Gastrocnemius medialis (tissue), 4 donors: ENCODE measurements at regions not wholly inside any gene's neighbourhood (a gene's known extent, or its start where the extent isn't known, plus 50 kb on each side); places are given as distances from the start of the nearest gene placed in this dataset.

Source experiments
- ATAC-seq, 2 donors: fragments of 150-250 bp; one replicate each; pipeline ENCODE4 v1.9.1; 2016
- DNase-seq, 2 donors: peaks; one replicate each; pipeline ENCODE4 v3.0.0-alpha.2; 2019
- H3K27ac ChIP-seq, 4 donors: fragments of 200-600 bp; sonication (generic); 1 replicate in 1 of 4; 2 replicates in 3 of 4; pipeline ENCODE4 v1.5.1; 2016 to 2018; ENCODE audit warnings: mild to moderate bottlenecking in 2 of 4, moderate library complexity in 1 of 4
- H3K27me3 ChIP-seq, 3 donors: fragments of 200-600 bp; sonication (generic) in 2 of 3; 1 replicate in 1 of 3; 2 replicates in 2 of 3; pipeline versions ENCODE4 v1.5.1 to v1.6.0; 2016 to 2019; ENCODE audit warnings: mild to moderate bottlenecking in 1 of 3, moderate library complexity in 1 of 3
- H3K36me3 ChIP-seq, 2 donors: fragments of 200-600 bp; sonication (generic) in 1 of 2; one replicate each; pipeline ENCODE4 v1.5.1; 2017 to 2018
- H3K4me1 ChIP-seq, 2 donors: fragments of 200-600 bp; sonication (generic) in 1 of 2; one replicate each; pipeline ENCODE4 v1.5.1; 2016 to 2017; ENCODE audit warnings: mild to moderate bottlenecking in 2 of 2
- H3K4me3 ChIP-seq, 4 donors: fragments of 200-600 bp; sonication (generic) in 3 of 4; 1 replicate in 1 of 4; 2 replicates in 3 of 4; pipeline ENCODE4 v1.5.1; 2016 to 2019; ENCODE audit warnings: mild to moderate bottlenecking in 2 of 4
- H3K9me3 ChIP-seq, 3 donors: fragments of 200-600 bp; sonication (generic) in 2 of 3; 1 replicate in 1 of 3; 2 replicates in 2 of 3; pipeline ENCODE4 v1.5.1; 2016 to 2019
- POLR2A ChIP-seq, 2 donors: fragments of 450-650 bp; IDR thresholded peaks; one replicate each; pipeline ENCODE4 v1.6.1; 2017; ENCODE audit warnings: antibody characterized with exemption in 2 of 2, mild to moderate bottlenecking in 2 of 2, moderate library complexity in 2 of 2
- in situ Hi-C, 4 donors: fragments of 200-750 bp; cut with MboI; loops; one replicate each; pipeline versions ENCODE4 v1.15.0 to v1.8.0; 2017; ENCODE audit warnings: low sequenced_read_pairs in 4 of 4
- intact Hi-C: fragments of 100-400 bp; cut with DNase I; formaldehyde crosslinking; loops from one replicate; pipeline ENCODE4 v1.15.1; 2023; ENCODE audit warnings: low total_unique reads
- TF ChIP-seq, protein P1 (sequence below), 5 experiments: fragments of 450-650 bp in 3 of 5; fragments of 200-600 bp in 2 of 5; sonication (generic) in 2 of 5; IDR thresholded peaks in 4 of 5; conservative IDR thresholded peaks in 1 of 5; 1 replicate in 4 of 5; 2 replicates in 1 of 5; pipeline ENCODE4 v1.5.1; 2016 to 2019; ENCODE audit warnings: antibody characterized with exemption in 5 of 5, mild to moderate bottlenecking in 3 of 5, moderate library complexity in 3 of 5

DNA sequence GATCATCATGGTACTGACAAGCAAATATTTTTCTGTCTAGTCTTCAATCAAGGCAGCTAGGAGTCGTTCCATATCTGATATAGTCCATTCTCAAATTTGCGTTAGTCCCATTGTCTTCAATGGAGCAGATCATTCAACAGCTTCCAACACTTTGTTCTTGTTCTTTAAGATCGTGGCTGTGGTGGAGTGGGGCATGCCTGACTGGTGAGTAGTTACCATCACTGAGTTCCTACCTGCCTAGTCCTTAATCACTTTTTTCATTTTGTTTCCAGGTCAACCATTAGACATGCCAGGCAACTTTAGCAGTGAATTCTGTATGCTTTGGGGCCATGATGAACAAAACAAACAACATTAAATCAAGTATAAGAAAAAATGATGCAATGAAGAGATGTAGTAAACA is 693.1 kb upstream of the KIRREL3 start:
- Histone ChIP-seq H3K4me3 (no peak overlapping the region), H3K27me3 (no peaks in the 10 kb centered on the region), H3K27ac (no peak overlapping the region), H3K36me3 (no peaks in the 10 kb centered on the region), H3K4me1 (no peaks in the 10 kb centered on the region), H3K9me3 (no peaks in the 10 kb centered on the region)
- TF ChIP-seq, protein P1, sequence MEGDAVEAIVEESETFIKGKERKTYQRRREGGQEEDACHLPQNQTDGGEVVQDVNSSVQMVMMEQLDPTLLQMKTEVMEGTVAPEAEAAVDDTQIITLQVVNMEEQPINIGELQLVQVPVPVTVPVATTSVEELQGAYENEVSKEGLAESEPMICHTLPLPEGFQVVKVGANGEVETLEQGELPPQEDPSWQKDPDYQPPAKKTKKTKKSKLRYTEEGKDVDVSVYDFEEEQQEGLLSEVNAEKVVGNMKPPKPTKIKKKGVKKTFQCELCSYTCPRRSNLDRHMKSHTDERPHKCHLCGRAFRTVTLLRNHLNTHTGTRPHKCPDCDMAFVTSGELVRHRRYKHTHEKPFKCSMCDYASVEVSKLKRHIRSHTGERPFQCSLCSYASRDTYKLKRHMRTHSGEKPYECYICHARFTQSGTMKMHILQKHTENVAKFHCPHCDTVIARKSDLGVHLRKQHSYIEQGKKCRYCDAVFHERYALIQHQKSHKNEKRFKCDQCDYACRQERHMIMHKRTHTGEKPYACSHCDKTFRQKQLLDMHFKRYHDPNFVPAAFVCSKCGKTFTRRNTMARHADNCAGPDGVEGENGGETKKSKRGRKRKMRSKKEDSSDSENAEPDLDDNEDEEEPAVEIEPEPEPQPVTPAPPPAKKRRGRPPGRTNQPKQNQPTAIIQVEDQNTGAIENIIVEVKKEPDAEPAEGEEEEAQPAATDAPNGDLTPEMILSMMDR (IDR thresholded peaks at IDR 0.05 in 4 of 5, conservative IDR thresholded peaks at IDR 0.05 in 1 of 5), result no peak
- no peak for TF ChIP-seq POLR2A (IDR thresholded peaks at IDR 0.05)
- ATAC-seq (no peak), DNase-seq (no peak)
- in situ Hi-C loops (no loop called here), intact Hi-C loops (no loop called here)

DNA sequence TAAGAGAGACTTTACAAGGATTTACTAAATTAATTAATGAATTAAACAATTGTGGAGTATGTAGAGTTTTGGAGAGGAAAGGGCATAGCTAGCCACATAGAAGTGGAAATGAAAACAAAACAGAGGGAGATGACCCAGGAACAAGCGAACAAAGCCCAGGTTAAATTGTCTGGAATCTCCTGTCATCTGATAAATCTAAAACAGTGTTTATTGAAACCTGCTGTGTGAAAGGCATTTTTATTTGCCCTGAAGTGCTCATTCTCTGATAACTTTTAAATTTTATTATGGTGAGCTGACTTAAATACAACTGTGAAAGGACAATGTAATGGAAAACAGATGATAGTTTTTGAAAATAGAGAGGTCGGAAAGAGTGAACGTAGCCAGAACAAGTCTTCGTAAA is 682.8 kb upstream of the KIRREL3 start:
- H3K4me3 ChIP-seq, result no peak overlapping the region
- DNase-seq (no peak), ATAC-seq (no peak)
- no peaks in the 10 kb centered on the region for H3K4me1 ChIP-seq
- H3K36me3 ChIP-seq, result no peaks in the 10 kb centered on the region
- no peak overlapping the region for H3K27ac ChIP-seq
- in situ Hi-C loops, result no loop called here
- intact Hi-C loops, result no loop called here
- H3K9me3 ChIP-seq, result no peaks in the 10 kb centered on the region
- no peaks in the 10 kb centered on the region for H3K27me3 ChIP-seq
- TF ChIP-seq, protein P1 (IDR thresholded peaks at IDR 0.05 in 4 of 5, conservative IDR thresholded peaks at IDR 0.05 in 1 of 5), result no peak
- TF ChIP-seq POLR2A (IDR thresholded peaks at IDR 0.05), result no peak

DNA sequence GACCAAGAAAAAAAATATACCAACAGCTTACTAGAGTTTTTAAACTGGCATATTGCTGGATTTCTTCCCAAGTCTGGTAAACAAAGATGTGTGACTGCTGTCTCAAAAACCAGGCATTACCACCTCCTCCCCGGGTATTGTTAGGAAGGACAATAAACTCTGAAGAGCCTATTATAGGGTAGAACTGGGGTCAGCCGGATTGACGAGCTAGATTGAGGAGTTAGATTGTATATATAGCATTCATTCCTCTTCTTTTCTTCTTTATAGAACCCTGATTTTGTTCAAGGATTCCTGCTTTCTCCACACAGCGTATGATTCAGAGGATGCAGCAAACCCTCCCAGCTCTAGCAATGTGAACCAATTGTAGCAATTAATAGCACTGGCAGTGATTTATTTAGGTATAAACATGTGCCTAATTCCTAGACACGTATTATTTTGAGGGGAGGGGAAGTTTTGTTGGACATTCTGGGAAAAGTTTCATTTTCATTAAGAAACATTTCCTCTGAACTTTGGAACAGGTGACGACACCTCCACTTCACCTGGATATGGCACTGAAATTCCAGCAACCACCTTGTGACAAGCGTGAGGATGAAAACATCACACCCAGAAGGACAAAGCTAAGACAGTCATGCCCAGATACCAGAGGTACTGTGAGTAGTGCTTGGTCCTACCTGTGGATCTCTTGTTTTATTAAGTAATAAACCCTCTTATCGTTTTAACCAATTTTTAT is 679.4 kb upstream of the KIRREL3 start:
- H3K36me3 ChIP-seq, result no peaks in the 10 kb centered on the region
- DNase-seq (no peak), ATAC-seq (no peak)
- H3K9me3 ChIP-seq, result no peaks in the 10 kb centered on the region
- TF ChIP-seq, protein P1 (IDR thresholded peaks at IDR 0.05 in 4 of 5, conservative IDR thresholded peaks at IDR 0.05 in 1 of 5), result no peak
- no peak for TF ChIP-seq POLR2A (IDR thresholded peaks at IDR 0.05)
- intact Hi-C loops, result no loop called here
- in situ Hi-C loops, result no loop called here
- H3K27me3 ChIP-seq, result no peaks in the 10 kb centered on the region
- no peak overlapping the region for H3K4me3 ChIP-seq
- no peaks in the 10 kb centered on the region for H3K4me1 ChIP-seq
- no peak overlapping the region for H3K27ac ChIP-seq

DNA sequence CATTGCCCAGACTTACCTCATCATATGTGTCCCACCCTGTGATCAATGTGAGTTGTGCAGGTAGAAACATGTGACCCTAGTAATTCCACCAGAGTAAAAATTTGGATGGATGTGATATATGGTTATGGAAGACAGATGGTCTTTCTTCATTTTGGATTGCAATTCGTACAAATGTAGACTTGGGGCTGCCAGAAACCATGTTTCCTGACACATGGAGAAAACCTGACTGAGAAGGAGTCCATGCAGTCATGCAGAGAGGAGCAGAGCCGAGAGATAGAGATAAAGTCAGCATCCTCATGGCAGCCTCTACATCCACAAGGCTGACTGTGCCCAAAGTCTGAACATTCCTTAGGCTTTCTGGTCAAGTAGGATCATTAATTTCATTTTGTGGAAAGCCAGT is 678.1 kb upstream of the KIRREL3 start:
- ATAC-seq, result no peak
- no peaks in the 10 kb centered on the region for H3K4me1 ChIP-seq
- in situ Hi-C loops, result no loop called here

More for the DNA sequence above, 678.1 kb upstream of the KIRREL3 start:
- Histone ChIP-seq H3K4me3 (no peak overlapping the region), H3K9me3 (no peaks in the 10 kb centered on the region), H3K27ac (no peak overlapping the region), H3K36me3 (no peaks in the 10 kb centered on the region), H3K27me3 (no peaks in the 10 kb centered on the region)
- intact Hi-C loops, result no loop called here
- no peak for DNase-seq
- no peak for TF ChIP-seq POLR2A (IDR thresholded peaks at IDR 0.05)
- TF ChIP-seq, protein P1 (IDR thresholded peaks at IDR 0.05 in 4 of 5, conservative IDR thresholded peaks at IDR 0.05 in 1 of 5), result no peak
